Mesenchymal stem cell (in vitro differentiated cells and primary cell): ENCODE measurements at regions not wholly inside any gene's neighbourhood (a gene's known extent, or its start where the extent isn't known, plus 50 kb on each side); places are given as distances from the start of the nearest gene placed in this dataset.

Experiments used
- DNase-seq: peaks from one replicate; pipeline ENCODE4 v3.0.0-alpha.2; 2013
- H2AFZ ChIP-seq: one replicate; pipeline ENCODE4 v1.6.1; 2013; ENCODE audit warnings: low read depth, mild to moderate bottlenecking, control low read depth, inconsistent platforms, low read length, moderate library complexity
- H2AK5ac ChIP-seq: 2 replicates; pipeline ENCODE4 v1.6.1; 2013; ENCODE audit warnings: low read length, moderate library complexity, mild to moderate bottlenecking, inconsistent platforms; ENCODE audit not compliant: severe bottlenecking
- H2BK120ac ChIP-seq: one replicate; pipeline ENCODE4 v1.6.1; 2013; ENCODE audit warnings: low read depth, mild to moderate bottlenecking, inconsistent platforms, low read length, moderate library complexity
- H2BK12ac ChIP-seq, 2 experiments: one replicate each; pipeline ENCODE4 v1.6.1; 2013; ENCODE audit warnings: inconsistent platforms in 2 of 2, low read length in 2 of 2, mild to moderate bottlenecking in 2 of 2, moderate library complexity in 2 of 2, control low read depth in 1 of 2
- H2BK15ac ChIP-seq: one replicate; pipeline ENCODE4 v1.6.1; 2013; ENCODE audit warnings: mild to moderate bottlenecking, low read depth, inconsistent platforms; ENCODE audit not compliant: poor library complexity, severe bottlenecking
- H2BK5ac ChIP-seq: 2 replicates; pipeline ENCODE4 v1.6.1; 2013; ENCODE audit warnings: low read depth, mild to moderate bottlenecking, low read length, control low read depth, inconsistent platforms; ENCODE audit not compliant: poor library complexity, severe bottlenecking
- H3K14ac ChIP-seq, 2 experiments: one replicate each; pipeline ENCODE4 v1.6.1; 2013; ENCODE audit warnings: inconsistent platforms in 2 of 2, low read length in 2 of 2, control low read depth in 1 of 2, mild to moderate bottlenecking in 1 of 2, moderate library complexity in 1 of 2
- H3K18ac ChIP-seq, 2 experiments: one replicate each; pipeline ENCODE4 v1.6.1; 2013; ENCODE audit warnings: inconsistent platforms in 2 of 2, low read length in 2 of 2, control low read depth in 1 of 2, low read depth in 1 of 2, mild to moderate bottlenecking in 1 of 2
- H3K23ac ChIP-seq, 2 experiments: one replicate each; pipeline ENCODE4 v1.6.1; 2013; ENCODE audit warnings: inconsistent platforms in 2 of 2, low read length in 2 of 2, mild to moderate bottlenecking in 2 of 2, moderate library complexity in 2 of 2, control low read depth in 1 of 2
- H3K27ac ChIP-seq: 2 replicates; pipeline ENCODE4 v1.5.1; 2013; ENCODE audit warnings: mild to moderate bottlenecking, moderate library complexity, low read length, control low read depth, inconsistent platforms; ENCODE audit not compliant: poor library complexity, severe bottlenecking
- H3K27me3 ChIP-seq, 2 experiments: 2 replicates each; pipeline versions ENCODE4 v1.6.1 to v1.7.0; 2013; ENCODE audit warnings: low read length in 2 of 2, mild to moderate bottlenecking in 2 of 2, moderate library complexity in 2 of 2, control low read depth in 1 of 2, inconsistent platforms in 1 of 2; ENCODE audit not compliant: control insufficient read depth in 1 of 2, insufficient read depth in 1 of 2
- H3K36me3 ChIP-seq, 2 experiments: 2 replicates each; pipeline versions ENCODE4 v1.6.1 to v1.7.0; 2013; ENCODE audit warnings: low read length in 2 of 2, control low read depth in 1 of 2, inconsistent platforms in 1 of 2, low read depth in 1 of 2, mild to moderate bottlenecking in 1 of 2; ENCODE audit not compliant: insufficient read depth in 2 of 2, control insufficient read depth in 1 of 2
- H3K4ac ChIP-seq, 2 experiments: one replicate each; pipeline ENCODE4 v1.6.1; 2013; ENCODE audit warnings: inconsistent platforms in 2 of 2, low read length in 2 of 2, mild to moderate bottlenecking in 2 of 2, moderate library complexity in 2 of 2, control low read depth in 1 of 2, low read depth in 1 of 2
- H3K4me1 ChIP-seq: 2 replicates; pipeline ENCODE4 v1.6.1; 2013; ENCODE audit warnings: low read depth, low read length, control low read depth; ENCODE audit not compliant: control insufficient read depth, insufficient read depth
- H3K4me2 ChIP-seq: 2 replicates; pipeline ENCODE4 v1.6.1; 2013; ENCODE audit warnings: low read length, mild to moderate bottlenecking, inconsistent platforms; ENCODE audit not compliant: poor library complexity, severe bottlenecking
- H3K4me3 ChIP-seq, 2 experiments: 2 replicates each; pipeline versions ENCODE4 v1.5.1 to v1.7.0; 2013; ENCODE audit warnings: low read length in 2 of 2, mild to moderate bottlenecking in 2 of 2, control low read depth in 1 of 2, low read depth in 1 of 2; ENCODE audit not compliant: insufficient read depth in 1 of 2
- H3K79me1 ChIP-seq: replicated peaks from 2 replicates; pipeline ENCODE4 v1.6.1; 2013; ENCODE audit warnings: mild to moderate bottlenecking, control low read depth, low read length, inconsistent platforms; ENCODE audit not compliant: poor library complexity, severe bottlenecking
- H3K9ac ChIP-seq: 2 replicates; pipeline ENCODE4 v1.7.0; 2013; ENCODE audit warnings: mild to moderate bottlenecking, low read length, moderate library complexity
- H3K9me3 ChIP-seq: 2 replicates; pipeline ENCODE4 v1.7.0; 2013; ENCODE audit warnings: mild to moderate bottlenecking, low read length; ENCODE audit not compliant: control insufficient read depth
- H4K8ac ChIP-seq: one replicate; pipeline ENCODE4 v1.6.1; 2013; ENCODE audit warnings: inconsistent platforms, mild to moderate bottlenecking, low read length, moderate library complexity
- H4K91ac ChIP-seq: one replicate; pipeline ENCODE4 v1.6.1; 2013; ENCODE audit warnings: mild to moderate bottlenecking, low read length, inconsistent platforms
- WGBS: methylation state at CpG from one replicate; pipeline ENCODE4 v1.1.7; 2013; ENCODE audit warnings: mixed read lengths; 5-methylcytosine and 5-hydroxymethylcytosine counted together

DNA sequence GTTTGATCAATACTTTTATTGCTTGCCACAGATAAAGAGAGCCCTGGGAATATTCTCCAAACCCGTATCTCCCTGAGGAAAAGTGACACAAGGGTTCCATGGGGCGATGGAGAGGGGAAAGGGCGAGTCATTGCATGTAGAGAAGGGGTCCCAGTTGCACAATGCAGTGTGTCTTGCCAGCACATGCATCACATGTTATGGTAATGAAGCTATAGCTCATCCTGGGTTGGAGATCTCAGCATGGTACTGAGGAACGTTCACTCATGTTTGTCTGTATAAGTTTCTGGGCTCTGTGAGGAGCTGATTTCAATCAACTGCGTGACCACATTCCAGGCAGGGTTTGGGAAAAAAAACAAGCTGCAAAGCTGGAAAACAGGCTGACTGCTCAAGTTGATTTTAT is 220.7 kb upstream of the MC4R start:
- H3K4ac ChIP-seq: no peak overlapping the region
- H2BK120ac ChIP-seq: no peak overlapping the region
- no peak overlapping the region for H3K4me3 ChIP-seq
- no peak overlapping the region for H3K14ac ChIP-seq
- no peaks in the 10 kb centered on the region for H3K79me1 ChIP-seq
- H3K27me3 ChIP-seq: peaks cover 0 to 2% of the 10 kb centered on the region in 2 experiments
- WGBS: 63% methylated on average over 5 of the region's 5 CpGs
- no peak overlapping the region for H3K4me2 ChIP-seq
- no peak overlapping the region for H2BK12ac ChIP-seq
- H3K9ac ChIP-seq: no peak overlapping the region
- no peak overlapping the region for H3K23ac ChIP-seq
- H3K27ac ChIP-seq: no peak overlapping the region
- H2BK15ac ChIP-seq: no peak overlapping the region
- H4K91ac ChIP-seq: no peak overlapping the region
- H2BK5ac ChIP-seq: no peak overlapping the region
- no peaks in the 10 kb centered on the region for H3K36me3 ChIP-seq
- H2AFZ ChIP-seq: no peak overlapping the region
- no peak overlapping the region for H4K8ac ChIP-seq
- DNase-seq: no peak
- no peak overlapping the region for H3K18ac ChIP-seq
- H2AK5ac ChIP-seq: no peak overlapping the region
- no peaks in the 10 kb centered on the region for H3K4me1 ChIP-seq
- no peaks in the 10 kb centered on the region for H3K9me3 ChIP-seq

DNA sequence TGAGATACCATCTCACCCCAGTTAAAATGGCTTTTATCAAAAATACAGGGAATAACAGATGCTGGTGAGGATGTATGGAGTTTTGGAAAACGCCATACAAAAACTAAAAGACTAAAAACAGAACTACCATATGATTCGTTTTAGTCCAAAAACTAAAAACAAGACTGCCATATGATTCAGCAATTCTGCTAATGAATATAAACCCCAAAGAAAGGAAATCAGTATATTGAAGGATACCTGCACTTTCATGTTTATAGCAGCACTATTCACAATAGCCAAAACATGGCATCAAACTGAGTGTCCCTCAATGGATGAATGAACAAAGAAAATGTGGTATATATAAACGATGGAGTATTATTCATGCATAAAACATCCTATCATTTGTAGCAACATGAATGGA is 224.4 kb upstream of the MC4R start:
- no peak overlapping the region for H2BK15ac ChIP-seq
- no peak overlapping the region for H2BK5ac ChIP-seq
- H2BK12ac ChIP-seq: no peak overlapping the region
- peaks cover 0 to 2% of the 10 kb centered on the region in 2 experiments for H3K27me3 ChIP-seq
- H3K9me3 ChIP-seq: no peaks in the 10 kb centered on the region
- no peak overlapping the region for H3K4me2 ChIP-seq
- no peak overlapping the region for H2AFZ ChIP-seq
- H3K18ac ChIP-seq: no peak overlapping the region
- H3K4me3 ChIP-seq: no peak overlapping the region
- no peak overlapping the region for H3K27ac ChIP-seq
- H3K14ac ChIP-seq: no peak overlapping the region
- no peak overlapping the region for H3K4ac ChIP-seq
- H2AK5ac ChIP-seq: no peak overlapping the region
- H2BK120ac ChIP-seq: no peak overlapping the region
- no peak for DNase-seq
- 60% methylated on average over 1 of the region's 3 CpGs for WGBS
- no peak overlapping the region for H4K8ac ChIP-seq
- H3K36me3 ChIP-seq: no peaks in the 10 kb centered on the region
- H3K9ac ChIP-seq: no peak overlapping the region
- H3K23ac ChIP-seq: no peak overlapping the region
- no peaks in the 10 kb centered on the region for H3K4me1 ChIP-seq
- no peak overlapping the region for H4K91ac ChIP-seq
- H3K79me1 ChIP-seq: no peaks in the 10 kb centered on the region

DNA sequence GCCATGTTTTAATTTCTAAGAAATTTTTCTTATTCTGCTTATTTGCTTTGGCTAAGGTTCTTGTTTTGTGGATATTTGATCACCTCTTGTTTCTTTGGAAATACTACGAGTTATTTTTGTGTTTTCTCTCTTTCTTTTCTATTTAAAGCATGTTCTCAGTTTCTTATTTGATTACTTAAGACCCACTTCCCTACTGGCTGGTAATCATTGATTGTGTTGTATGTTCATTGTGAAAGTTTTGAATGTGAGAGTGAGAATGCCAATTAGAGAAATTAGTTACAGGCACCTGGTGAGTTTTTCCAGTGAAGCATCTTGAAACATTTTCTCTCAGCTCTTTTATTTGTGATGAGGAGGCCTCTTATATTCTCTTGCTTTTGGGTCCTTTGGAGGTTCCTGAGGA is 226.7 kb upstream of the MC4R start:
- no peak overlapping the region for H2BK15ac ChIP-seq
- H3K79me1 ChIP-seq: no peaks in the 10 kb centered on the region
- H3K14ac ChIP-seq: no peak overlapping the region
- H3K36me3 ChIP-seq: no peaks in the 10 kb centered on the region
- no peak overlapping the region for H2AFZ ChIP-seq
- no peak overlapping the region for H3K4me2 ChIP-seq
- no peak overlapping the region for H3K4me3 ChIP-seq
- no peak overlapping the region for H4K91ac ChIP-seq
- no peaks in the 10 kb centered on the region for H3K9me3 ChIP-seq
- no CpG with 5 or more reads among the region's 1 CpG for WGBS
- no peak overlapping the region for H3K4ac ChIP-seq
- no peak overlapping the region for H2BK5ac ChIP-seq
- H3K9ac ChIP-seq: no peak overlapping the region
- H3K27ac ChIP-seq: no peak overlapping the region
- H4K8ac ChIP-seq: no peak overlapping the region
- H2BK12ac ChIP-seq: no peak overlapping the region
- H3K18ac ChIP-seq: no peak overlapping the region
- H2BK120ac ChIP-seq: no peak overlapping the region
- H3K4me1 ChIP-seq: no peaks in the 10 kb centered on the region
- no peaks in the 10 kb centered on the region for H3K27me3 ChIP-seq
- no peak overlapping the region for H3K23ac ChIP-seq
- no peak for DNase-seq
- H2AK5ac ChIP-seq: no peak overlapping the region

DNA sequence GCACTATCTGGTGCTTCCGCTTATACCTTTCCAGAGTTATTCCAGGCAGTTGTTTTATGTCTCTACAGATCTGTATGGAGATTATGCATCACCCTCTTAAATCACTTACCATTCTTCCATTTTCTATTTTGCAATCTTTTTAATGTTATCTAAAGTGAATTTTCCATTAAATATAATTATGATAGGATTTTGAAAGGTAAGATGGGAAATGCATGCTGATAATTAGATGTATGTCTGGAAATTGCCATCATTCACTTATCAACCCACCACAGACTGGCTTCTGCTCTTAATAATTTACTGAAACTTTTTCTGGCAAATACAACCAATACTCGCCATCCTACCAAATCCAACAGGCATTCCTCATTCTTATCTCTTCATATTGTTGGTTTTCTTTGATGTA is 227.4 kb upstream of the MC4R start:
- no CpG with 5 or more reads among the region's 2 CpGs for WGBS
- Histone ChIP-seq H4K8ac (no peak overlapping the region), H2BK5ac (no peak overlapping the region), H3K4ac (no peak overlapping the region), H3K27me3 (no peaks in the 10 kb centered on the region), H2AFZ (no peak overlapping the region), H2AK5ac (no peak overlapping the region), H4K91ac (no peak overlapping the region), H2BK12ac (no peak overlapping the region), H3K23ac (no peak overlapping the region), H2BK120ac (no peak overlapping the region), H3K9ac (no peak overlapping the region), H3K36me3 (no peaks in the 10 kb centered on the region), H3K14ac (no peak overlapping the region), H3K27ac (no peak overlapping the region), H3K4me2 (no peak overlapping the region), H3K79me1 (no peaks in the 10 kb centered on the region), H3K4me3 (no peak overlapping the region), H3K4me1 (no peaks in the 10 kb centered on the region), H3K18ac (no peak overlapping the region), H3K9me3 (no peaks in the 10 kb centered on the region), H2BK15ac (no peak overlapping the region)
- no peak for DNase-seq
